HG03575 (cell line): ENCODE measurements at regions not wholly inside any gene's neighbourhood (a gene's known extent, or its start where the extent isn't known, plus 50 kb on each side); places are given as distances from the start of the nearest gene placed in this dataset.
"Not testable (repeated sequence)": the region's sequence is repeated elsewhere in the genome, so short reads cannot be mapped to it uniquely, and the experiment has no call there.

Experiments
- ATAC-seq: cut with Tn5 transposase; IDR thresholded peaks from one replicate; pipeline ENCODE4 v1.9.1; 2021; ENCODE audit not compliant: unreplicated experiment, insufficient number of reproducible peaks, low FRiP score; ENCODE audit errors: extremely low read depth

- ATAC-seq: no peak
Observed at GRCh38 chr6:135129136-135129856, 51.8 kb upstream of the MYB start.

GRCh38 chr6:135128268-135128914 is 52.7 kb upstream of the MYB start:
- peak; percentile 79 for ATAC-seq

DNA sequence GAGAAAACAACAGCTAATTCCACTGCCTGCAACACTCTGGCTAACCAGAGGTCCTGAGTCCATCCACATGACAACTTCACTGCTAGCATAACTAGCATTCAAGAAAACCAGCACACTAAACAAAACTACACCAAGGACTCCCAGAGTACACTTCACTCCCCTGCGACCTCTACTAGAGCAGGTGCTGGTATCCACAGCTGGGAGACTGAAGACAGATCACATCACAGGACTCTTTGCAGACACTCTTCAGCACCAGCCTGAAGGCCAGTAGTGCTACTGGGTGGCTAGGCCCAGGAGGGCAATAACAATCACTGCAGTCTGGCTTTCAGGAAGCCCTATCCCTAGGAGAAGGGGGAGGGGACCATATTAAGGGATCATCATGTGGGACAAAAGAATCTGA is 54.4 kb upstream of the MYB start:
- ATAC-seq: no peak

DNA sequence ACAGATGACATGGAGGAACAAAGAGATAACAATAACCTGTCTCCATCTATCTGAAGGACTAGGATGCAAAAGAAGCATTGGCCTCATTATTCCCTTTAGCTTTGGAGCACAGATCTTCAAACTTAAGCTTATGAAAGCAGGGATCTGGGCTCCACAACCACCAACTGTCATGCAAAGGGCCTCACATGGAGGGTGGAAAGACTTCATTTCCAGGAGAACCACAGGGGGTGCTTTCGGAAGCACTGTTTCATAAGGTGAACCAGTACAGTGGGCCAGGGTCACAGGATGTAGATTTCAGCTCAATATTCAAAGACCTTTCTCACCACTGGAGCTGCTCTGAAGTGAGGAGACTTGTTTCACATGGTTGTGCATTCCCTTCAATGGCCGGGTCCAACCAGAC is 55.1 kb upstream of the MYB start:
- ATAC-seq: no peak

DNA sequence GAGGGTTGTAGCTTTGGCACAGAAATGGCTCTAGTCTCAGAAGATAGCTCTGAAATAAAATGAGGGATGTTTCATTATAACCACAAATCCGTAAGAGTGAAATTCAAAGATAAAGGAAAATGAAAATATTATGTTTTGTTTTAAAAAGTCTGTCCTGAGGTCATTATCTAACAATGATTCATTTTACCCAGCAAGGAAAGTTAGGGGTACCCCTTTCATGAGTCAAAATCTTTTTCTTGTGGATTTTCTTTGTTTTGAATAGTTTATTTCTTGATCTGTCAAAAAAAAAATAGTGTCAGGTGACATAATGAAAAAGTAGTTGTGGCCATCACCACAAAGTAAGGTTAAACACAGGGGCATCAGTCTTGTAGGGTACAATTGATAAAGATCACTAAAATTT is 59.7 kb upstream of the MYB start:
- no peak for ATAC-seq

- no peak for ATAC-seq
Observed at GRCh38 chr6:135118134-135118730, 62.9 kb upstream of the MYB start.

DNA sequence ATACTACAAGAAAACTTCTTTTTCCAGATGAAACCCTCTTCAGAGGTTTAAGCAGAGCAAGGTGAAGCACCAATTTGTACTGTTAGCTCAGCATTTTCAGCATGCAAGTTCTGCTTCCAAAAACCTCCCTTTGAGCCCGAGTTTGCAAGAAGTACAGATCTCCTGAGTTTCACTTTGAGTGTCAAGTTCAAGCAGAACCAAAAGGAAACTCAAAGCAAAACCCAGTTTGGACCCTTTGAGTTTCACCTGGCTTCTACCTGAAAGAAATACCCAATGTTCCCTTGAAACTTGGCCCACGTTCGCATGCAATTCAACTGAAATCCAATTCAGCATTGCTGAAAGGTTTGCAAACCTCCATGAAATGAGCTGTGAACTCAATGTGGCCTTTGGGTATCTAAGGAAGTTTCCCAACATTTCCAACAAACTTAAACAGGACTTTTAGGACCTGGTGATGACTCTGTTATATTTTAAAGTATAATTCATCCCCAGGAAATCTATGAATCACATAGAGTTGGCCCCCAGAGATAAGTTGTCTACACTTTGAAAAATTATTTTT is 62.9 kb upstream of the HBS1L start:
- ATAC-seq: no peak

- no peak for ATAC-seq
Observed at GRCh38 chr6:135116571-135116970, 61.9 kb upstream of the HBS1L start.

DNA sequence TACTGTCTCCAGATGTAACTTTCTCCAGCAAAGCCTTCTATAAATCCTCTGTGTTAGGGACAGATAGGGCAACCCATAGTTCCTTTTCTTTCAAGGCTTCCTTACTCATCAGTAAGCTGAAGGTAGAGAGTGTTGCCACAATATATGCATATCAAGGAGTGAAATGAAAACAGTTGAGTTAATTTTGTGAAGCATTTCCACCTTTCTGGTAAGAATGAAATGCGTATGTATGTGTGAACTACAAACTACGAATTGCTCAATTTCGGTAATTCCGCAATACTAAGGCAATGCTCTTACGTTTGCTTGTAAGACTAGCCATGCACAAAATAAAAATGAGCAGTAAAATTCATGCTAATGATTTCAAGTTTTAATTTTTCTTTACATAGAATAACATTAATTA is 61.2 kb upstream of the HBS1L start:
- no peak for ATAC-seq

- no peak for ATAC-seq
Observed at GRCh38 chr6:135115411-135115810, 60.8 kb upstream of the HBS1L start.

GRCh38 chr6:135114355-135115145 is 59.9 kb upstream of the HBS1L start:
- peak; percentile 44 for ATAC-seq

GRCh38 chr6:135113860-135114259 is 59.2 kb upstream of the HBS1L start:
- ATAC-seq: no peak

- ATAC-seq: not testable (repeated sequence)
Observed at GRCh38 chr6:135112951-135113350, 58.3 kb upstream of the HBS1L start.

GRCh38 chr6:135110261-135110781 is 55.7 kb upstream of the HBS1L start:
- ATAC-seq: not testable (repeated sequence)

- ATAC-seq: no peak
Observed at GRCh38 chr6:135109761-135110160, 55.1 kb upstream of the HBS1L start.

GRCh38 chr6:135108692-135109091 is 54.1 kb upstream of the HBS1L start:
- ATAC-seq: no peak

DNA sequence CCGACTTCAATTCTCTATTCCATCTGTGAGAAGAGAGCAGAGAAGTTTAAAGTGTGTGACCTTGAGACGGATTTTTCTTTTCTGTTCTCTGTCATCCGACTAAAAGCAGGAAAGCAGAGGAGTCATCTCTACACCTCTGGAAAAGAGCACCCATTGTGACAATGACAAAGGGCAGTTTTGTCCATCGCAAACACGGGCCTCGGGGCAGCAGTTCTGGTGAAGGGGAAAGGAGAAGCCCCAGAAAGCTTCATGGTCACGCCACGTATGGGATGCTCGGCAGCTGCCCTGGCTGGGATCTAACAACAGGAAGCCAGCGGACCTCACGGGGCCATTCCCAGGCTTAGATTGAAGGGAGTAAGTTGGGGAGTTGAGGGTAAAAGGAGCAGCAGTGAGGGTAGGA is 52.0 kb upstream of the HBS1L start:
- no peak for ATAC-seq

DNA sequence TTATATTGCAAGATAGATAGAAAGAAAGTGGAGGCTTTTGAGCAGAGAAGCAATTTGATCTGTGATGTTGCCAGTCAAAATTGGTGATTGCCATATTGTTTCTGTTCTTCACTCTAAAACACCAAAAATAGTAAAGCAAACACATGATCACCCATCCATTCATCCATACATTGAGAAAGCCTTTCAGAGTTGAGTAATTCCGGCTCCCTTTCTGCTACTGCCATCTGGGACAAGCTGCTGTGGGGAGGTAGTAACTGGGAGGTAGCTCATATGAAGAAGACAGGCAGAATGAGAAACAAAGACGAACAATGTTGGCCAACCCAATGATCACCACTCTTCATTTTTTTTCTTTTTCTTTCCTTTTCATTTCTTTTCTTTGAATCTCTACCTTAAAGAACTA is 51.1 kb upstream of the HBS1L start:
- no peak for ATAC-seq

DNA sequence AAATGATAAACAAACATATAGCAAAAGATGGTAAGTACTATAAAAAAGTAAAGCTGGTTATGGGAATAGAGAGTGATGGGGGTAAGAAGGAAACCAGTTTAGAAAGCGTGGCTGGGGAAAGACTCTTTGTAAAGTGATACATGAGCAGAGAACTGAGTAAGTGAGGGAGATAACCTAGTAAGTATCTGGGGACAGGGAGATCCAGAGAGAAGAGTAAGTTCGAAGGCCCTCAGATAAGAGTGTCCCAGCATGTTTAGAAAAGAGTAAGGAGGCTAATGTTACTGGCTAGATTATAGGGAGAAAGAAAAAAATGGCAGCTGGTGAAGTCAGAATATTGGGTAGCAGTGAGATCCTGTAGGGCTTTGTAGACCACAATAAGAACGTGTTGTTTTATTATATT is 50.7 kb upstream of the HBS1L start:
- ATAC-seq: no peak
